Ishikawa (cell line): ENCODE measurements at regions not wholly inside any gene's neighbourhood (a gene's known extent, or its start where the extent isn't known, plus 50 kb on each side); places are given as distances from the start of the nearest gene placed in this dataset.

ENCODE experiments used
- EGR1 ChIP-seq: IDR thresholded peaks from 2 replicates; pipeline ENCODE4 v1.6.1; 2012
- EP300 ChIP-seq: IDR thresholded peaks from 2 replicates; pipeline ENCODE4 v1.6.1; 2012; ENCODE audit warnings: borderline replicate concordance
- RAD21 ChIP-seq: IDR thresholded peaks from 2 replicates; pipeline ENCODE4 v1.6.1; 2012; ENCODE audit warnings: low read depth
- TCF12 ChIP-seq: IDR thresholded peaks from 2 replicates; pipeline ENCODE4 v1.6.1; 2012; ENCODE audit warnings: low read depth

GRCh38 chr14:85382341-85382740, 147.6 kb upstream of the FLRT2 start:
- TF ChIP-seq EP300 (no peak), RAD21 (no peak), EGR1 (no peak), TCF12 (no peak)
